Tibial artery (tissue), 4 donors: ENCODE measurements at regions not wholly inside any gene's neighbourhood (a gene's known extent, or its start where the extent isn't known, plus 50 kb on each side); places are given as distances from the start of the nearest gene placed in this dataset.

Experiments
- DNase-seq, 2 donors: peaks; one replicate each; pipeline ENCODE4 v3.0.0-alpha.2; 2019
- H3K27ac ChIP-seq, 2 donors: fragments of 200-600 bp; sonication (generic) in 1 of 2; 1 replicate in 1 of 2; 2 replicates in 1 of 2; pipeline ENCODE4 v1.5.1; 2018 to 2019; ENCODE audit warnings: mild to moderate bottlenecking in 1 of 2
- H3K27me3 ChIP-seq, 2 donors: fragments of 200-600 bp; sonication (generic) in 1 of 2; one replicate each; pipeline versions ENCODE4 v1.5.1 to v1.6.0; 2016 to 2019
- H3K36me3 ChIP-seq, 3 donors: fragments of 200-600 bp; sonication (generic) in 2 of 3; one replicate each; pipeline ENCODE4 v1.5.1; 2016 to 2019; ENCODE audit warnings: mild to moderate bottlenecking in 2 of 3
- H3K4me1 ChIP-seq, 4 donors: fragments of 200-600 bp; sonication (generic) in 2 of 4; 1 replicate in 3 of 4; 2 replicates in 1 of 4; pipeline ENCODE4 v1.5.1; 2016 to 2019
- H3K4me3 ChIP-seq, 2 donors: fragments of 200-600 bp; sonication (generic) in 1 of 2; 1 replicate in 1 of 2; 2 replicates in 1 of 2; pipeline ENCODE4 v1.5.1; 2018 to 2019; ENCODE audit warnings: mild to moderate bottlenecking in 2 of 2
- H3K9me3 ChIP-seq, 3 donors: fragments of 200-600 bp; sonication (generic) in 1 of 3; one replicate each; pipeline ENCODE4 v1.5.1; 2016 to 2019
- intact Hi-C: fragments of 100-400 bp; cut with DNase I; formaldehyde crosslinking; loops from one replicate; pipeline ENCODE4 v1.15.0; 2023; ENCODE audit warnings: low total_unique reads
- TF ChIP-seq, protein P1 (sequence below), 2 experiments: fragments of 200-600 bp in 1 of 2; fragments of 450-650 bp in 1 of 2; IDR thresholded peaks; one replicate each; pipeline ENCODE4 v1.5.1; 2017 to 2019; ENCODE audit warnings: antibody characterized with exemption in 2 of 2, mild to moderate bottlenecking in 1 of 2, moderate library complexity in 1 of 2

DNA sequence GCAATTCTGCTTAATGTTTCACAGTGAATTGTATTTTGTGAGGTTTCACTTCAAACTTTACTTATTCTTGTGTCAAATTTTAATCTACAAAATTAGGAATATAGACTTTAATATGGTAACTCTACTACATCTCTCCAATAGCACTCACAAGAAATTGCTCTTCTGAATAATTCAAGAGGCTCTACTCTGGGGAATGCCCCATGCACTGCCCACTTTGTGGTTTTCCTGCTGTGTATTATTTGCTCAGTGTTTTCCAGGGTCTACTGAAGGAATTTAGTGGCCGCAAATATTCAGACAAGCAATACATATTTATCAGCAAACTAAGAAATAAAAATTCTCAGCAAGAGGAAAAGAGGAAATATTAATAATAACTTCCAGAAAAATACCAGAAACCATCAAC lies 611.4 kb downstream of the TNS3 start:
- no peak for DNase-seq
- H3K4me3 ChIP-seq = no peak overlapping the region
- intact Hi-C loops = no loop called here

DNA sequence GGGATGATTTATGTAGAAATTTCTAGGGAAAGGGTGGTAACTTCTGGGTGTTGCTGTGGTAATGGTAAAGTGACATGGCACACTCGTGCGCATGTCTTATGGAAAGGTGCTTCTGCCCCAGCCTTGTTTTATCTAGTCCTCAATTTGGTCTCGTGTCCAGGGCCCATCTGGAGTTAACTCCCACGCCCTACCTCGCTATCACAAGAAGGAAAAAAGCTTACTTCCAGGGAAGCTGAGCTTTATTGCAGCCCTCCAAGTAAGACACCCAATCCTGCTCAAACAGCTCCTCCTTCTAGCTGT lies 611.8 kb downstream of the TNS3 start:
- Histone ChIP-seq H3K36me3 (no peaks in the 10 kb centered on the region), H3K4me1 (peaks cover 0 to 4% (median 0%) of the 10 kb centered on the region in 4 donors), H3K27me3 (no peaks in the 10 kb centered on the region), H3K9me3 (peaks cover 0 to 15% (median 0%) of the 10 kb centered on the region in 3 donors), H3K27ac (no peak overlapping the region), H3K4me3 (no peak overlapping the region)
- intact Hi-C loops = no loop called here
- DNase-seq = no peak
- TF ChIP-seq, protein P1, sequence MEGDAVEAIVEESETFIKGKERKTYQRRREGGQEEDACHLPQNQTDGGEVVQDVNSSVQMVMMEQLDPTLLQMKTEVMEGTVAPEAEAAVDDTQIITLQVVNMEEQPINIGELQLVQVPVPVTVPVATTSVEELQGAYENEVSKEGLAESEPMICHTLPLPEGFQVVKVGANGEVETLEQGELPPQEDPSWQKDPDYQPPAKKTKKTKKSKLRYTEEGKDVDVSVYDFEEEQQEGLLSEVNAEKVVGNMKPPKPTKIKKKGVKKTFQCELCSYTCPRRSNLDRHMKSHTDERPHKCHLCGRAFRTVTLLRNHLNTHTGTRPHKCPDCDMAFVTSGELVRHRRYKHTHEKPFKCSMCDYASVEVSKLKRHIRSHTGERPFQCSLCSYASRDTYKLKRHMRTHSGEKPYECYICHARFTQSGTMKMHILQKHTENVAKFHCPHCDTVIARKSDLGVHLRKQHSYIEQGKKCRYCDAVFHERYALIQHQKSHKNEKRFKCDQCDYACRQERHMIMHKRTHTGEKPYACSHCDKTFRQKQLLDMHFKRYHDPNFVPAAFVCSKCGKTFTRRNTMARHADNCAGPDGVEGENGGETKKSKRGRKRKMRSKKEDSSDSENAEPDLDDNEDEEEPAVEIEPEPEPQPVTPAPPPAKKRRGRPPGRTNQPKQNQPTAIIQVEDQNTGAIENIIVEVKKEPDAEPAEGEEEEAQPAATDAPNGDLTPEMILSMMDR (IDR thresholded peaks at IDR 0.05) = no peak

More for the DNA sequence above, 611.4 kb downstream of the TNS3 start:
- Histone ChIP-seq H3K27me3 (no peaks in the 10 kb centered on the region), H3K27ac (no peak overlapping the region), H3K36me3 (no peaks in the 10 kb centered on the region), H3K4me1 (peaks cover 0 to 4% (median 0%) of the 10 kb centered on the region in 4 donors), H3K9me3 (peaks cover 0 to 11% (median 0%) of the 10 kb centered on the region in 3 donors)
- TF ChIP-seq, protein P1 (IDR thresholded peaks at IDR 0.05) = no peak

DNA sequence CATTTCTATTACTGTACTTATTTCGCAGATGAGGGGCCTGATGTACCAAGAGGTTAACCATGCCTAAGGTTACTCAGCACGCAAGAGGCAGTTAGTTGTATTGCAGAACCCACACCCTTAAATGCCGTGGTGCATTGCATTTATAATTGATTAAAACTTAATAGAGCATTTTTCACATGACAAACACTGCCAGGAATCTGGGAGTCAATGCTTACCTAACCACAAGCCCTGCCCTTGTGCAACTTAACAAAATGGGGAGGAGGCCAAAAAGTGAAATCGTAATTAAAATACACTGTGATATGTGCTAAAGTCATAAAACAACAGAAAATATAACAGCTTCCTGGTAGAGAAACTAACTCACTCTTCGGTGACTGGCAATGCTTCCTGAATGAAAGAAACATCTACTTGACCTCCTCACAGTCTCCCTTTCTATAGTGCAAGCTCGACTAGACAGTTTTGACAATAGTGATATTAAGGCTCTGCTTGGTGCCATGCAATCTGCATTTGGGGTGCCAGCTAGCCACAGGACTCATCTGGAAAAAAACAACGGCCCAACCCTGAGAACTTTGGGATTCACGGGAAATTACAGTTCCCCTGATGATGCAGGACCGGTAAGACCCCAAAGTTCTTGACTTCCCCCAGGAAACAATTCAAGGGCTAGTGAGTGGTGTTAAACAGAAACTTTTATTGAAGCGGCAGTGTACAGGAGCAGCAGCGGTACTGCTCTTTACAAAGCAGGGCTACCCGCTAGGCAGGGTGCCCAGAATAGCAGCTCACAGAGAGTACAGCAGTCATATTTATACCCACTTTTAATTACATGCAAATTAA lies 612.4 kb downstream of the TNS3 start:
- Histone ChIP-seq H3K4me3 (no peak overlapping the region), H3K36me3 (no peaks in the 10 kb centered on the region), H3K27ac (no peak overlapping the region), H3K27me3 (no peaks in the 10 kb centered on the region), H3K4me1 (peaks cover 0 to 4% (median 0%) of the 10 kb centered on the region in 4 donors), H3K9me3 (peaks cover 0 to 21% (median 0%) of the 10 kb centered on the region in 3 donors)
- DNase-seq = no peak
- TF ChIP-seq, protein P1 (IDR thresholded peaks at IDR 0.05) = no peak
- intact Hi-C loops = no loop called here

DNA sequence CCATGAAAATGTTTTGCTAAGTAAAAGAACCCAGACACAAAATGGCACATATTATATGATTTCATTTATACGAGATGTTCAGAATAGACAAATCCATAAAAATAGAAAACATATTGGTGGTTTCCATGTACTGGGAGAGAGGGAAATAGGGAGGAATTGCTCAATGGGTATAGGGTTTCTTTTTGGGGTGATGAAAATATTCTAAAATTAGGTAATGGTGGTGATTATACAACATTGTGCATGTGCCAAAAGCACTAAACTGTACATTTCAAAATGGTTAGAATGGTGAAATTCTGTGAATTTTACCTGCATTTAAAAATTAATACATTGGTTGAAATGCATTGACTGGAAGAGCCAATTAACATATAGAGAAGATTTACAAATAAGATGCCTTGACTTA lies 613.9 kb downstream of the TNS3 start:
- H3K27me3 ChIP-seq = no peaks in the 10 kb centered on the region
- no peak overlapping the region for H3K27ac ChIP-seq
- H3K4me3 ChIP-seq = no peak overlapping the region
- no peak for DNase-seq
- H3K4me1 ChIP-seq = peaks cover 0 to 4% (median 0%) of the 10 kb centered on the region in 4 donors
- H3K9me3 ChIP-seq = peaks cover 0 to 36% (median 6%) of the 10 kb centered on the region in 3 donors
- intact Hi-C loops = no loop called here
- no peaks in the 10 kb centered on the region for H3K36me3 ChIP-seq
- TF ChIP-seq, protein P1 (IDR thresholded peaks at IDR 0.05) = no peak

DNA sequence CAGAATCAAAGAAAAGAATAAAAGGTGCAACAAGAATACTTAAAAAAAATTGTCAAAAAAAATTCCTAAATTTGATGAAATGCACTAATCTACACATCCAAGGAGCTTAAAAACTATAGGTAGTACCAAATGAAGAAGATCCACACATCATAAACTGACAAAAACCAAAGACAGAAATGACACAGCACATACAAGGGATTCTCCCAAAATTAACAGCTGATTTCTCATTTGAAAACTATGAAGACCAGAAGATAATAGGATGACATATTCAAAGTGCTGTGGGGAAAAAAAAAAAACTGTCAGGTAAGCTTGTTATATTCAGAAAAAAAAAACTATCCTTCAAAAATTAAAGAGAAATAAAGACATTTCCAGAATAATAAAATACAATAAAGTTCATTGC lies 618.2 kb downstream of the TNS3 start:
- intact Hi-C loops = no loop called here
- Histone ChIP-seq H3K9me3 (peaks cover 0 to 42% (median 6%) of the 10 kb centered on the region in 3 donors), H3K4me3 (no peak overlapping the region), H3K4me1 (no peaks in the 10 kb centered on the region), H3K27me3 (no peaks in the 10 kb centered on the region), H3K27ac (no peak overlapping the region), H3K36me3 (no peaks in the 10 kb centered on the region)
- TF ChIP-seq, protein P1 (IDR thresholded peaks at IDR 0.05) = no peak
- no peak for DNase-seq
